Karpas-422 (cell line): ENCODE measurements at regions not wholly inside any gene's neighbourhood (a gene's known extent, or its start where the extent isn't known, plus 50 kb on each side); places are given as distances from the start of the nearest gene placed in this dataset.

ENCODE experiments used
- DNase-seq: peaks from one replicate; pipeline ENCODE4 v3.0.0-alpha.2; 2015
- H2AFZ ChIP-seq: fragments of 200-600 bp; sonication (generic); 2 replicates; pipeline ENCODE4 v1.6.1; 2014; ENCODE audit warnings: antibody characterized with exemption, low read length, mixed read lengths
- H3K27ac ChIP-seq: fragments of 200-600 bp; sonication (generic); 2 replicates; pipeline ENCODE4 v1.5.1; 2014; ENCODE audit warnings: mild to moderate bottlenecking, low read length, moderate library complexity
- H3K27me3 ChIP-seq: fragments of 200-600 bp; sonication (generic); 2 replicates; pipeline ENCODE4 v1.6.1; 2014; ENCODE audit warnings: low read length, mixed read lengths
- H3K36me3 ChIP-seq: fragments of 200-600 bp; sonication (generic); 2 replicates; pipeline ENCODE4 v1.6.1; 2014; ENCODE audit warnings: low read length, mixed read lengths; ENCODE audit not compliant: insufficient read depth
- H3K4me1 ChIP-seq: fragments of 200-600 bp; sonication (generic); 2 replicates; pipeline ENCODE4 v1.6.1; 2014; ENCODE audit warnings: mild to moderate bottlenecking, low read length, mixed read lengths
- H3K4me2 ChIP-seq: fragments of 200-600 bp; sonication (generic); 2 replicates; pipeline ENCODE4 v1.6.1; 2014; ENCODE audit warnings: low read length, low read depth, mild to moderate bottlenecking; ENCODE audit not compliant: poor library complexity, severe bottlenecking
- H3K4me3 ChIP-seq: fragments of 200-600 bp; sonication (generic); 2 replicates; pipeline ENCODE4 v1.5.1; 2014; ENCODE audit warnings: mild to moderate bottlenecking, antibody characterized with exemption, low read length, mixed read lengths
- H3K79me2 ChIP-seq: fragments of 200-600 bp; sonication (generic); 2 replicates; pipeline ENCODE4 v1.6.1; 2014; ENCODE audit warnings: mild to moderate bottlenecking, low read length, mixed read lengths
- H3K9ac ChIP-seq: fragments of 200-600 bp; sonication (generic); 2 replicates; pipeline ENCODE4 v1.6.0; 2014; ENCODE audit warnings: low read length
- H3K9me2 ChIP-seq: fragments of 200-600 bp; sonication (generic), shearing (Covaris generic); replicated peaks from 2 replicates; pipeline ENCODE4 v1.6.0; 2014; ENCODE audit warnings: mild to moderate bottlenecking, low read length, moderate library complexity; ENCODE audit not compliant: insufficient read depth
- H3K9me3 ChIP-seq: fragments of 300-700, 200-600 bp; sonication (generic); 2 replicates; pipeline ENCODE4 v1.6.1; 2014; ENCODE audit warnings: low read length, mixed read lengths
- H4K20me1 ChIP-seq: fragments of 200-600 bp; sonication (generic); 2 replicates; pipeline ENCODE4 v1.6.1; 2014; ENCODE audit warnings: mild to moderate bottlenecking, antibody characterized with exemption, low read length, low read depth; ENCODE audit not compliant: insufficient read depth

DNA sequence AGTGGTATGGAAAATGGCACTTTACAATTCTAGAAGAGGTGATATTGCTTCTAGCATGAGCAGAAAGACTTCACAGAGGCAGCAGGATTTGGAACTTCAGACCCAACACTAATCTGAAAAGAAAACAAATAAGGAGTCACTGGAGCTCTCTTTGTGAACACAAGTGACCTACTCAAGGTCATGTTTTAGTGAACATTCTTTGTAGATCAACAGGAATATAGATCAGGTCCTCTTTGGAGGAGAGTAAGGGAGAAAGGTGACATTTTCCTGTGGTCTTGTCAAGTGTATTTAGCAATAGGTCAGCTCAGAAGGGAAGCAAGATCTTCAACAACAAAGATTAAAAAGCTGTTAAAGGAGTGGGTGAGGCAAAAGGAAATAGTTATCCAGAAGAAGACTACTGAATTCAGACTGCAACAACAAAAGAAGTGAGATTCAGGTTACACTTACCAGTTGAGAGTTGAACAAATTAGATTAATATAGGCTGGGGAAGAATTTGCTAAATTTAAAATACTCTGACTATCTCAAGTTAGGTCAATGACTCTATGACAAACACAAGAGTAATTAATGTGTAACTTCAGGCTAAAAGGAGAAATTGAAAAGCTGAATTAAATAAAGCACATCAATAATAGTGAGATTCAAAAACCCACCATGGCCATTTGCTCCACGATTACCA lies 528.2 kb downstream of the RPS29 start:
- no peak overlapping the region for H3K4me2 ChIP-seq
- no peaks in the 10 kb centered on the region for H3K36me3 ChIP-seq
- no peak overlapping the region for H2AFZ ChIP-seq
- no peak overlapping the region for H3K27ac ChIP-seq
- no peaks in the 10 kb centered on the region for H3K27me3 ChIP-seq
- no peak overlapping the region for H3K4me3 ChIP-seq
- DNase-seq = no peak
- H3K4me1 ChIP-seq = no peaks in the 10 kb centered on the region
- peaks cover 4% of the 10 kb centered on the region for H3K9me3 ChIP-seq
- no peaks in the 10 kb centered on the region for H4K20me1 ChIP-seq
- H3K79me2 ChIP-seq = no peaks in the 10 kb centered on the region
- no peak overlapping the region for H3K9ac ChIP-seq
- no peaks in the 10 kb centered on the region for H3K9me2 ChIP-seq

DNA sequence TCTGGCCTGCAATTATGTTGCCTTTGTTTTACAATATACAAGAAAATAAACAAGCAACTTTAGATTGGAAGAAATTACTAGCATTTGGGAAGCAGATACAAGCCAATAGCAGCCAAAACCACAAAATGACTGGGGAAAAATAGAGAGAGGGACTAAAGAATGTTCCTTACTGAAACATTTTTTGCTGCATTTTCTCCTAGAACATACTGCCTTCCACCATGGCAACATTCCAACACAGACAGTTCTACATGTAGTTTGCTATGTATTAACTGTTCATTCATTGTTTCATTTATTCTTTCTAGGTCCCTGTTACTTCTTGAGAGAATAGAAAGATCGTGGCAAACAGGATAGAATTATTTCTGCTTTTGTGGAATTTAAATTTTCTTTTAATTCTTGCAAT lies 530.2 kb downstream of the RPS29 start:
- Histone ChIP-seq H3K4me3 (no peak overlapping the region), H3K4me1 (no peaks in the 10 kb centered on the region), H3K4me2 (no peak overlapping the region), H3K27me3 (no peaks in the 10 kb centered on the region), H3K9me3 (no peaks in the 10 kb centered on the region; the same call in 1 of the 2 replicates), H3K9me2 (no peaks in the 10 kb centered on the region), H2AFZ (no peak overlapping the region), H4K20me1 (no peaks in the 10 kb centered on the region), H3K36me3 (no peaks in the 10 kb centered on the region), H3K27ac (no peak overlapping the region), H3K9ac (no peak overlapping the region), H3K79me2 (no peaks in the 10 kb centered on the region)
- no peak for DNase-seq

GRCh38 chr14:49052521-49052920 lies 533.7 kb downstream of the RPS29 start:
- Histone ChIP-seq H3K9me2 (no peaks in the 10 kb centered on the region), H3K9me3 (no peaks in the 10 kb centered on the region; the same call in 1 of the 2 replicates), H2AFZ (no peak overlapping the region), H3K79me2 (no peaks in the 10 kb centered on the region), H3K27ac (no peak overlapping the region), H3K4me3 (no peak overlapping the region), H3K36me3 (no peaks in the 10 kb centered on the region), H3K4me2 (no peak overlapping the region), H3K9ac (no peak overlapping the region), H3K27me3 (no peaks in the 10 kb centered on the region), H4K20me1 (no peaks in the 10 kb centered on the region), H3K4me1 (no peaks in the 10 kb centered on the region)
- no peak for DNase-seq

DNA sequence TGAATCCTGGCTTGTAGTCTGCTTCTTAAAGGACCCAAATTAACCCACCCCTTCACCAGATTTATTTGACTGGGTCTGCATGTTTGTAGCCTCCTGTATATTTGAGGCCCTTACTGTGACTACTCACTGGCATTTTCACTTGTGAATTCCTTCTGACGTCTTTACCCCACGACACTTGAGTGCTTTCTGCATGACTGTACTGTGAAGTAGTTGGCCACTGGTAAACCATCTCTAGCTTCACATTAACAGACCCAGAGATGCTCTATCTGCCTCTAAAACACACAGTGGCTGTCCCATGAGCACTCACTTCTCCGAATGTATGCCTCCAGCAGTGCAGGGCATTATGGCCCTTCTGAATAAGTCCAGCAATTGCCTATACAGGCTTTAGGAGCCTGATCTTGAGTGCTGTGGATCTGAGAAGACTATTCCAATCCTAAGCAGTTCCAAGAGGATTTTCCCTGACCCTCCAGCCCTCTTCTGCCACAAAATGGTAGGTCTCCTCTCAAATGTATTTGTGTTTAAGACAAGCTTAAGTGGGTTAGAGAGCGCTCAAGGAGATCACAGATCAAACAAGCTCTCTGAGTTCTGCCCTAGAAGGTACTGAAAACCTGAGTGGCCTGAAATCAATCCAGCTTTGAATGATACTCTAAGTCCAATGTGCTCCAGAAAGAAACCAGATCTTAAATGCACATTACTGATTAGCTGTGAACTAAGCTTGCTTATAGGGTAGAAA lies 534.7 kb downstream of the RPS29 start:
- Histone ChIP-seq H3K27ac (no peak overlapping the region), H3K27me3 (no peaks in the 10 kb centered on the region)

GRCh38 chr14:49050822-49051221 lies 535.4 kb downstream of the RPS29 start:
- no peaks in the 10 kb centered on the region; the same call in 1 of the 2 replicates for H3K9me3 ChIP-seq
- no peak for DNase-seq
- H2AFZ ChIP-seq = no peak overlapping the region
- no peak overlapping the region for H3K27ac ChIP-seq
- H3K36me3 ChIP-seq = no peaks in the 10 kb centered on the region
- H3K9me2 ChIP-seq = no peaks in the 10 kb centered on the region
- no peak overlapping the region for H3K4me2 ChIP-seq
- H3K27me3 ChIP-seq = no peaks in the 10 kb centered on the region
- no peak overlapping the region for H3K9ac ChIP-seq
- H3K4me1 ChIP-seq = no peaks in the 10 kb centered on the region
- no peaks in the 10 kb centered on the region for H4K20me1 ChIP-seq
- H3K4me3 ChIP-seq = no peak overlapping the region
- no peaks in the 10 kb centered on the region for H3K79me2 ChIP-seq

More for the DNA sequence above, 534.7 kb downstream of the RPS29 start:
- Histone ChIP-seq H3K4me1 (no peaks in the 10 kb centered on the region), H2AFZ (no peak overlapping the region), H3K36me3 (no peaks in the 10 kb centered on the region), H3K4me2 (no peak overlapping the region), H3K9ac (no peak overlapping the region), H3K79me2 (no peaks in the 10 kb centered on the region), H3K9me3 (no peaks in the 10 kb centered on the region; the same call in 1 of the 2 replicates), H4K20me1 (no peaks in the 10 kb centered on the region), H3K4me3 (no peak overlapping the region), H3K9me2 (no peaks in the 10 kb centered on the region)
- no peak for DNase-seq

GRCh38 chr14:49049711-49050110 lies 536.5 kb downstream of the RPS29 start:
- Histone ChIP-seq H3K36me3 (no peaks in the 10 kb centered on the region), H3K9me3 (no peaks in the 10 kb centered on the region; the same call in 1 of the 2 replicates), H3K9me2 (no peaks in the 10 kb centered on the region), H3K4me1 (no peaks in the 10 kb centered on the region), H3K9ac (no peak overlapping the region), H3K4me3 (no peak overlapping the region), H4K20me1 (no peaks in the 10 kb centered on the region), H3K4me2 (no peak overlapping the region), H3K27ac (no peak overlapping the region), H2AFZ (no peak overlapping the region), H3K27me3 (no peaks in the 10 kb centered on the region), H3K79me2 (no peaks in the 10 kb centered on the region)
- DNase-seq = no peak

DNA sequence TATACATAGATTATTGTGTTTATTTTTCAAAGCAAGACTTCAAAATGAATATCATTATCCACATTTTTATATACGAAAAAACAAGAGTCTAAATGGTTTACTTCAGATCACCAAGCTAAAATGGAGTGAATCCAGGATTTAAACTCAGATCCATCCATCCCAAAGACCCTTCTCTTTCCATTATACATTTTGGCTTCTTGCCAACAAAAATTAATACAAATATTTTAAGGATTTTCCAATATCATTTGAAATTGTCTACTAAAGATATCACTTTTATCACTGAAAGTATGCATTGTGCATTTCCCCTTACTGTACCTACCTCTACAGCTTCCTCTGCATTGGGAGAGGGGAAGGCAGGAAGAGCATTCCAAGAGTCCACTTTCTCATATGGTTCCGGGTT lies 541.2 kb downstream of the RPS29 start:
- Histone ChIP-seq H3K36me3 (no peaks in the 10 kb centered on the region), H3K9me3 (no peaks in the 10 kb centered on the region), H3K27me3 (no peaks in the 10 kb centered on the region), H3K79me2 (no peaks in the 10 kb centered on the region), H3K27ac (no peak overlapping the region), H3K9me2 (no peaks in the 10 kb centered on the region), H3K4me1 (no peaks in the 10 kb centered on the region), H3K9ac (no peak overlapping the region), H2AFZ (no peak overlapping the region), H4K20me1 (no peaks in the 10 kb centered on the region), H3K4me3 (no peak overlapping the region), H3K4me2 (no peak overlapping the region)
- DNase-seq = no peak

- Histone ChIP-seq H4K20me1 (no peaks in the 10 kb centered on the region), H3K79me2 (no peaks in the 10 kb centered on the region)
Measured at GRCh38 chr14:49036984-49037516, 549.1 kb downstream of the RPS29 start.

More at GRCh38 chr14:49036984-49037516, 549.1 kb downstream of the RPS29 start:
- Histone ChIP-seq H3K9ac (no peak overlapping the region), H2AFZ (no peak overlapping the region), H3K4me3 (no peak overlapping the region), H3K9me2 (no peaks in the 10 kb centered on the region), H3K4me1 (no peaks in the 10 kb centered on the region), H3K27ac (no peak overlapping the region), H3K27me3 (no peaks in the 10 kb centered on the region), H3K4me2 (no peak overlapping the region), H3K36me3 (no peaks in the 10 kb centered on the region), H3K9me3 (no peaks in the 10 kb centered on the region; the same call in 1 of the 2 replicates)
- DNase-seq = no peak
